ENCODE measurements at regions not wholly inside any gene's neighbourhood (a gene's known extent, or its start where the extent isn't known, plus 50 kb on each side); places are given as distances from the start of the nearest gene placed in this dataset.

DNA sequence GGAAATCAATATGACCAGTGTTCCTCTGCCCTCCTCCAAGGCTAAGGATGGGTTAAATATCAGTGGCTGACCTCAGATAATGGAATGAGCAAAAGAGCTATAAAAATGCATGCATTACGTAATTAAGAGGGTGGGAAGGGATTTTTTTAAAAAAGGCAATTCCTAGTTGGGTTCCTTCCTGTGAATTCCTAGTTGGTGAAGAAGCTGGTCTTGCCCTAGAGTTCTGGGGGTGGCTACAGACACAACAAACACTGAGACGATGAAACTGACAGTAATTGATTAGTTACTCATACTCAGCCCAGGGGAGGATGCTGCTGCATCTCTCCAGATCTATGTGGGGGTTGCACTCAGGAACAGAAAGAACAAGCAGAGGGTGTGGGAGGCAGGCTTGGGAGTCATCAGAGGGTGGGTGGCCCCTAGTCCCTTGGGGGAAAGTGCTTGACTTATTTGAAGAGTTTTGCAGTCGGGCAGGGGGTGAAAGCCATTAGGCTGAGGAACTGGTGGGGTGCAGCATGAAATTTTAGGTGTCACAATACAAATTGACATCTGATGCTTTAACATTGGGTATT is 662.0 kb upstream of the FRG1 start:
- TF ChIP-seq, protein P1, sequence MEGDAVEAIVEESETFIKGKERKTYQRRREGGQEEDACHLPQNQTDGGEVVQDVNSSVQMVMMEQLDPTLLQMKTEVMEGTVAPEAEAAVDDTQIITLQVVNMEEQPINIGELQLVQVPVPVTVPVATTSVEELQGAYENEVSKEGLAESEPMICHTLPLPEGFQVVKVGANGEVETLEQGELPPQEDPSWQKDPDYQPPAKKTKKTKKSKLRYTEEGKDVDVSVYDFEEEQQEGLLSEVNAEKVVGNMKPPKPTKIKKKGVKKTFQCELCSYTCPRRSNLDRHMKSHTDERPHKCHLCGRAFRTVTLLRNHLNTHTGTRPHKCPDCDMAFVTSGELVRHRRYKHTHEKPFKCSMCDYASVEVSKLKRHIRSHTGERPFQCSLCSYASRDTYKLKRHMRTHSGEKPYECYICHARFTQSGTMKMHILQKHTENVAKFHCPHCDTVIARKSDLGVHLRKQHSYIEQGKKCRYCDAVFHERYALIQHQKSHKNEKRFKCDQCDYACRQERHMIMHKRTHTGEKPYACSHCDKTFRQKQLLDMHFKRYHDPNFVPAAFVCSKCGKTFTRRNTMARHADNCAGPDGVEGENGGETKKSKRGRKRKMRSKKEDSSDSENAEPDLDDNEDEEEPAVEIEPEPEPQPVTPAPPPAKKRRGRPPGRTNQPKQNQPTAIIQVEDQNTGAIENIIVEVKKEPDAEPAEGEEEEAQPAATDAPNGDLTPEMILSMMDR (IDR thresholded peaks at IDR 0.05; ENCODE audit: low read depth, low read length, missing control alignments), result no peak
- H3K4me3 ChIP-seq (ENCODE audit: low read depth, low read length), result no peak overlapping the region
- DNase-seq (ENCODE audit: low read depth), result no peak

DNA sequence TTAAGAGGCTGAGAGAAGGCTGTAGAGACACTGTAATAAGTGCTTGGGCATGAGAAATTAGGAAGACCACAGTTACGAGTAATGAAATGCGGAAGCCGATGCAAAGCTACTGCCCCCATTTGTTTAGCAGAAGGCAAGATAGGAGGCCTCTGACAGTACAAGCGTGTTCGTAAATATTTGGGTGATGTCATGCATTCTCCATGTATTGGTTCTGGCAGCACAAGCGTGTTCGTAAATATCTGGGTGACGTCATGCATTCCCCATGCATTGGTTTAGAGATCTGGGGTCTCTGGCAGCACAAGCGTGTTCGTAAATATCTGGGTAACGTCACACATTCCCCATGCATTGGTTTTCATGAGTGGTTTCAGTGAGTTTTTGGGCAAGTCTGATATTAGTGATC is 661.5 kb upstream of the FRG1 start:
- no peak overlapping the region for H3K4me3 ChIP-seq (ENCODE audit: low read depth, low read length)
- TF ChIP-seq, protein P1 (IDR thresholded peaks at IDR 0.05; ENCODE audit: low read depth, low read length, missing control alignments), result no peak
- DNase-seq (ENCODE audit: low read depth), result no peak

DNA sequence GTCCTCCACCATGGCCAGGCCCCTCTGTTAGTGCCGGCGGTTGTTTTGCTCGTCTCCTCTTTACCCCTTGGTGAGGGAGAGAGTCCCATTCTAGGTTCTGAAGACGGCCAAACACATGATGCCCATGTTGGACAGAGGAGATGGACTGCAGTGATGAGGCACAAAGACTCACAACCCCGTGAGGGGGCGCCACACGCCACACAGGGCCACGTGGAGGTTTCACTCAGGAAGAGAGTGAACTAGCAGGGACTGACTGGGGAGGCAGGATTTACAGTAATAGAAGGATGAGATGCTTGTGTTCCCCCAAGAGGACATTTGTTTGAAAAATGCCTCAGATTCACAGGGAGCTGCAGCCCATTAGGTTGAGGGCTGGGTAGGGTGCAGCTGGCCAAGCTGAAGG is 655.3 kb upstream of the FRG1 start:
- DNase-seq (ENCODE audit: low read depth), result no peak
- no peak overlapping the region for H3K4me3 ChIP-seq (ENCODE audit: low read depth, low read length)
- TF ChIP-seq, protein P1 (IDR thresholded peaks at IDR 0.05; ENCODE audit: low read depth, low read length, missing control alignments), result no peak

DNA sequence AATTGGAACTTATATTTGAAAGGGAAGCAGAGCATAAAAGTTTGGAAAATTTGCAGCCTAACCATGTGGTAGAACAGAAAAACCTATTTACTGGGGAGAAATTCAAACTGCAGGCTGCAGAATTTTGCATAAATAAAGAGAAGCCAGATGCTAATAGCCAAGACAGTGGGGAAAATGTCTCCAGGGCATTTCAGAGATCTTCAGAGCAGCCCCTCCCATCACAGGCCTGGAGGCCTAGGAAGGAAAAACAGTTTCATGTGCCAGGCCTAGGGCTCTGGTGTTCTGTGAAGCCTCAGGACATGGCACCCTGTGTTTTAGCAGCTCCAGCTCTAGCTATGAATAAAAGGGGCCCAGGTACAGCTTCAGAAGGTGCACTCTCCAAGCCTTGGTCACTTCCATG is 648.7 kb upstream of the FRG1 start:
- H3K4me3 ChIP-seq (ENCODE audit: low read depth, low read length), result no peak overlapping the region
- TF ChIP-seq, protein P1 (IDR thresholded peaks at IDR 0.05; ENCODE audit: low read depth, low read length, missing control alignments), result no peak
- no peak for DNase-seq (ENCODE audit: low read depth)

DNA sequence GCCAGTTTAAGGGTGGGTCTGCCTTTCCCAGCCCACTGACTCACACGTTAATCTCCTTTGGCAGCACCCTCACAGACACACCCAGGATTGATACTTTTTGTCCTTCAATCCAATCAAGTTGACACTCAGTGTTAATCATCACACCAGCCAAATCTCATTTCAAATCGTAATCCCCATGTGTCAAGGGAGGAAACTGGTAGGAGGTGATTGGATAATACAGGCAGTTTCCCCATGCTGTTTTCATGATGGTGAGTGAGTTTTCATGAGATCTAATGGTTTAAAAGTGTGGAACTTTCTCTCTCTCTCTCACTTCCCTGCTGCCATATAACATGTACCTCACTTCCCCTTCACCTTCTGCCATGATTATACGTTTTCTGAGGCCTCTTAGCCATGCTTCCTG is 647.2 kb upstream of the FRG1 start:
- DNase-seq (ENCODE audit: low read depth), result no peak
- H3K4me3 ChIP-seq (ENCODE audit: low read depth, low read length), result no peak overlapping the region
- TF ChIP-seq, protein P1 (IDR thresholded peaks at IDR 0.05; ENCODE audit: low read depth, low read length, missing control alignments), result no peak

DNA sequence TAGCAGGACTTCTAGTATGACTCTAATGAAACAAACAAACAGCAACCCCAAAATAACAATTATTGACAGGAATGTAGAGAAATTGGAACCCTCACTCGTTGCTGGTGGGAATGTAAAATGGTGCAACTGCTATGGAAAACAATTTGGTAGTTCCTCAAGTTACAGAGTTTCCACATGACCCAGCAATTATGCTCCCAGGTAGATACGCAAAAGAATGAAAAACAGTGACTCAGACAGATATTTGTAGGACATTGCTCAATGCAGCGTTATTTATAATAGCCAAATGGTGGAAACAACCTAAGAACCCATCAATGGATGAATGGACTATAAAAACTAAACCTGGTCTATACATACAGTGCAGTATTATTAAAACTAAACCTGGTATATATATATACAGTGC is 646.1 kb upstream of the FRG1 start:
- TF ChIP-seq, protein P1 (IDR thresholded peaks at IDR 0.05; ENCODE audit: low read depth, low read length, missing control alignments), result no peak
- DNase-seq (ENCODE audit: low read depth), result no peak
- H3K4me3 ChIP-seq (ENCODE audit: low read depth, low read length), result no peak overlapping the region

DNA sequence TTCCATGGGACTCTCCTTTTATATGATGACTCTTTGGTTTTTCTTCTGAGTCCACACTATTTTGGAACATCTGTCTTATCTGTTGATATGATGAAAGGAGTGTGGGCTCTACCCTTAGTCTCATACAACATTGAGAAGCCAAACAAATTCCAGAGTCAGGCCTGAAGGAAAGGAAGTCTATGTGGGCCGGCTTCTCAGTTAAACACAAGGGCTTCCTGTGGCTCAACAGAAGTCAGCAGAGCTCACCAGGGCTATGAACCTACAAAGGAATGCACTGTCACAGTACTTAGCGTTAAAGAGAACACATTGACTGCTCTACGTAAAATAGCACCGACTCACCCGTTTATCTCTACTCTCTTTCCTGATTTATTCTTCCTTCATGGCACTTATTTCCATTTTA is 641.0 kb upstream of the FRG1 start:
- no peak overlapping the region for H3K4me3 ChIP-seq (ENCODE audit: low read depth, low read length)
- no peak for DNase-seq (ENCODE audit: low read depth)
- TF ChIP-seq, protein P1 (IDR thresholded peaks at IDR 0.05; ENCODE audit: low read depth, low read length, missing control alignments), result no peak

All from GM12864 (cell line).